KMS-11 (cell line): ENCODE measurements at regions not wholly inside any gene's neighbourhood (a gene's known extent, or its start where the extent isn't known, plus 50 kb on each side); places are given as distances from the start of the nearest gene placed in this dataset.

Experiments used
- H2AFZ ChIP-seq: fragments of 200-600 bp; sonication (generic); 2 replicates; pipeline ENCODE4 v1.6.1; 2016; ENCODE audit warnings: antibody characterized with exemption, mixed run types, low read depth
- H3K27ac ChIP-seq: fragments of 200-600 bp; sonication (generic); 2 replicates; pipeline ENCODE4 v1.6.1; 2016; ENCODE audit warnings: mild to moderate bottlenecking, mixed run types
- H3K27me3 ChIP-seq: fragments of 200-600 bp; sonication (generic); 2 replicates; pipeline ENCODE4 v1.6.1; 2017; ENCODE audit warnings: mild to moderate bottlenecking, low read depth, mixed run types, moderate library complexity; ENCODE audit not compliant: insufficient read depth
- H3K36me3 ChIP-seq: fragments of 200-600 bp; sonication (generic); 2 replicates; pipeline ENCODE4 v1.6.1; 2017; ENCODE audit warnings: mild to moderate bottlenecking, mixed run types; ENCODE audit not compliant: insufficient read depth
- H3K4me1 ChIP-seq: fragments of 200-600 bp; sonication (generic); 2 replicates; pipeline ENCODE4 v1.6.1; 2016; ENCODE audit warnings: mild to moderate bottlenecking, low read depth, mixed run types; ENCODE audit not compliant: poor library complexity, severe bottlenecking
- H3K4me2 ChIP-seq: fragments of 200-600 bp; sonication (generic); 2 replicates; pipeline ENCODE4 v1.7.0; 2016; ENCODE audit warnings: mild to moderate bottlenecking, mixed run types
- H3K4me3 ChIP-seq: fragments of 200-600 bp; sonication (generic); IDR thresholded peaks from 2 replicates; pipeline ENCODE4 v1.6.1; 2017; ENCODE audit warnings: low read depth, low read length, mixed read lengths; ENCODE audit not compliant: insufficient read depth
- H3K79me2 ChIP-seq: fragments of 200-600 bp; sonication (generic); 2 replicates; pipeline ENCODE4 v1.6.1; 2016; ENCODE audit warnings: low read depth, mixed run types; ENCODE audit not compliant: insufficient read depth
- H3K9ac ChIP-seq: fragments of 200-600 bp; sonication (generic); 2 replicates; pipeline ENCODE4 v1.6.1; 2016; ENCODE audit warnings: mild to moderate bottlenecking, mixed run types
- H4K20me1 ChIP-seq: fragments of 200-600 bp; sonication (generic); 2 replicates; pipeline ENCODE4 v1.6.1; 2016; ENCODE audit warnings: mild to moderate bottlenecking, mixed run types; ENCODE audit not compliant: insufficient read depth
- TF ChIP-seq, protein P1 (sequence below): fragments of 200-600 bp; sonication (generic); conservative IDR thresholded peaks from 2 replicates; pipeline ENCODE4 v1.6.1; 2017; ENCODE audit warnings: low read depth, mild to moderate bottlenecking, antibody characterized with exemption, low read length, moderate library complexity, mixed read lengths

- H2AFZ ChIP-seq = no peak overlapping the region
- no peaks in the 10 kb centered on the region for H3K27me3 ChIP-seq
- no peak overlapping the region for H3K9ac ChIP-seq
- no peak overlapping the region for H3K4me2 ChIP-seq
- H4K20me1 ChIP-seq = no peaks in the 10 kb centered on the region
- TF ChIP-seq, protein P1, sequence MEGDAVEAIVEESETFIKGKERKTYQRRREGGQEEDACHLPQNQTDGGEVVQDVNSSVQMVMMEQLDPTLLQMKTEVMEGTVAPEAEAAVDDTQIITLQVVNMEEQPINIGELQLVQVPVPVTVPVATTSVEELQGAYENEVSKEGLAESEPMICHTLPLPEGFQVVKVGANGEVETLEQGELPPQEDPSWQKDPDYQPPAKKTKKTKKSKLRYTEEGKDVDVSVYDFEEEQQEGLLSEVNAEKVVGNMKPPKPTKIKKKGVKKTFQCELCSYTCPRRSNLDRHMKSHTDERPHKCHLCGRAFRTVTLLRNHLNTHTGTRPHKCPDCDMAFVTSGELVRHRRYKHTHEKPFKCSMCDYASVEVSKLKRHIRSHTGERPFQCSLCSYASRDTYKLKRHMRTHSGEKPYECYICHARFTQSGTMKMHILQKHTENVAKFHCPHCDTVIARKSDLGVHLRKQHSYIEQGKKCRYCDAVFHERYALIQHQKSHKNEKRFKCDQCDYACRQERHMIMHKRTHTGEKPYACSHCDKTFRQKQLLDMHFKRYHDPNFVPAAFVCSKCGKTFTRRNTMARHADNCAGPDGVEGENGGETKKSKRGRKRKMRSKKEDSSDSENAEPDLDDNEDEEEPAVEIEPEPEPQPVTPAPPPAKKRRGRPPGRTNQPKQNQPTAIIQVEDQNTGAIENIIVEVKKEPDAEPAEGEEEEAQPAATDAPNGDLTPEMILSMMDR = no peak
- no peak overlapping the region for H3K27ac ChIP-seq
- H3K36me3 ChIP-seq = no peaks in the 10 kb centered on the region
- H3K79me2 ChIP-seq = no peaks in the 10 kb centered on the region
- no peak overlapping the region for H3K4me3 ChIP-seq
- no peaks in the 10 kb centered on the region for H3K4me1 ChIP-seq
Observed at GRCh38 chr18:25648716-25649260, 296.8 kb upstream of the ZNF521 start.

GRCh38 chr18:25647404-25647803 lies 295.4 kb upstream of the ZNF521 start:
- no peak overlapping the region for H3K4me3 ChIP-seq
- H3K9ac ChIP-seq = no peak overlapping the region
- no peaks in the 10 kb centered on the region for H3K4me1 ChIP-seq
- H4K20me1 ChIP-seq = no peaks in the 10 kb centered on the region
- H2AFZ ChIP-seq = no peak overlapping the region
- H3K4me2 ChIP-seq = no peak overlapping the region
- H3K36me3 ChIP-seq = no peaks in the 10 kb centered on the region
- no peaks in the 10 kb centered on the region for H3K27me3 ChIP-seq
- no peaks in the 10 kb centered on the region for H3K79me2 ChIP-seq
- no peak overlapping the region for H3K27ac ChIP-seq
- TF ChIP-seq, protein P1 = no peak

DNA sequence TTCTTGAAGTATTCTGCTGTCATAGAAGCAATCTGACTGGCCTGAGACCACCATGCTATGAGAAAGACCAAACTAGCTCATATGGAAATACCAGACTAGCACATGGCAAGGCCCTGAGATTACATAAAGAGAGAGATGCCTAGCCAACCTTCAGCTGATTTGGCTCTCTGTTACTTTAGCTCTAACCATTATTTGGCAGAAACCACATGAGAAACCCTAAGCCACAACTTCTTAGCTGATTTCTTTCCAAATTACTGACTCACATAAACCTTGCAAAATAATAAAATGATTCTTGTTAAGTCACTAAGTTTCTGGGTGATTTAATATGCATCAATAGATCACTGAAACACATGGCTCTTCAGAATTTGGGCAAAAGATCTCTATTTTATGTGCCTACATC lies 295.0 kb upstream of the ZNF521 start:
- Histone ChIP-seq H3K36me3 (no peaks in the 10 kb centered on the region), H3K4me2 (no peak overlapping the region), H3K79me2 (no peaks in the 10 kb centered on the region), H3K27me3 (no peaks in the 10 kb centered on the region), H3K4me1 (no peaks in the 10 kb centered on the region), H3K27ac (no peak overlapping the region), H3K4me3 (no peak overlapping the region), H4K20me1 (no peaks in the 10 kb centered on the region), H3K9ac (no peak overlapping the region), H2AFZ (no peak overlapping the region)
- TF ChIP-seq, protein P1 = no peak

GRCh38 chr18:25639596-25639995 lies 287.6 kb upstream of the ZNF521 start:
- H3K4me2 ChIP-seq = no peak overlapping the region
- no peaks in the 10 kb centered on the region for H4K20me1 ChIP-seq
- H3K9ac ChIP-seq = no peak overlapping the region
- no peaks in the 10 kb centered on the region for H3K27me3 ChIP-seq
- TF ChIP-seq, protein P1 = no peak
- H3K27ac ChIP-seq = no peak overlapping the region
- no peak overlapping the region for H3K4me3 ChIP-seq
- H2AFZ ChIP-seq = no peak overlapping the region
- H3K36me3 ChIP-seq = no peaks in the 10 kb centered on the region
- no peaks in the 10 kb centered on the region for H3K4me1 ChIP-seq
- H3K79me2 ChIP-seq = no peaks in the 10 kb centered on the region
